Tibial nerve (tissue), 4 donors: ENCODE measurements at regions not wholly inside any gene's neighbourhood (a gene's known extent, or its start where the extent isn't known, plus 50 kb on each side); places are given as distances from the start of the nearest gene placed in this dataset.

Experiments
- EP300 ChIP-seq, 2 donors: sonication (generic); formaldehyde crosslinking; IDR thresholded peaks; one replicate each; pipeline ENCODE4 v1.6.1; 2017; ENCODE audit warnings: antibody characterized with exemption in 2 of 2, mild to moderate bottlenecking in 1 of 2
- TF ChIP-seq, protein P1 (sequence below), 5 experiments: fragments of 200-600 bp in 3 of 5; fragments of 450-650 bp in 2 of 5; sonication (generic) in 3 of 5; IDR thresholded peaks; one replicate each; pipeline ENCODE4 v1.5.1; 2016 to 2019; ENCODE audit warnings: antibody characterized with exemption in 5 of 5, mild to moderate bottlenecking in 3 of 5, moderate library complexity in 2 of 5

- TF ChIP-seq, protein P1, sequence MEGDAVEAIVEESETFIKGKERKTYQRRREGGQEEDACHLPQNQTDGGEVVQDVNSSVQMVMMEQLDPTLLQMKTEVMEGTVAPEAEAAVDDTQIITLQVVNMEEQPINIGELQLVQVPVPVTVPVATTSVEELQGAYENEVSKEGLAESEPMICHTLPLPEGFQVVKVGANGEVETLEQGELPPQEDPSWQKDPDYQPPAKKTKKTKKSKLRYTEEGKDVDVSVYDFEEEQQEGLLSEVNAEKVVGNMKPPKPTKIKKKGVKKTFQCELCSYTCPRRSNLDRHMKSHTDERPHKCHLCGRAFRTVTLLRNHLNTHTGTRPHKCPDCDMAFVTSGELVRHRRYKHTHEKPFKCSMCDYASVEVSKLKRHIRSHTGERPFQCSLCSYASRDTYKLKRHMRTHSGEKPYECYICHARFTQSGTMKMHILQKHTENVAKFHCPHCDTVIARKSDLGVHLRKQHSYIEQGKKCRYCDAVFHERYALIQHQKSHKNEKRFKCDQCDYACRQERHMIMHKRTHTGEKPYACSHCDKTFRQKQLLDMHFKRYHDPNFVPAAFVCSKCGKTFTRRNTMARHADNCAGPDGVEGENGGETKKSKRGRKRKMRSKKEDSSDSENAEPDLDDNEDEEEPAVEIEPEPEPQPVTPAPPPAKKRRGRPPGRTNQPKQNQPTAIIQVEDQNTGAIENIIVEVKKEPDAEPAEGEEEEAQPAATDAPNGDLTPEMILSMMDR (IDR thresholded peaks at IDR 0.05), result no peak
- TF ChIP-seq EP300 (IDR thresholded peaks at IDR 0.05), result no peak
Measured at GRCh38 chr3:25272090-25272489, 156.0 kb upstream of the RARB start.
